ENCODE measurements at regions not wholly inside any gene's neighbourhood (a gene's known extent, or its start where the extent isn't known, plus 50 kb on each side); places are given as distances from the start of the nearest gene placed in this dataset.

DNA sequence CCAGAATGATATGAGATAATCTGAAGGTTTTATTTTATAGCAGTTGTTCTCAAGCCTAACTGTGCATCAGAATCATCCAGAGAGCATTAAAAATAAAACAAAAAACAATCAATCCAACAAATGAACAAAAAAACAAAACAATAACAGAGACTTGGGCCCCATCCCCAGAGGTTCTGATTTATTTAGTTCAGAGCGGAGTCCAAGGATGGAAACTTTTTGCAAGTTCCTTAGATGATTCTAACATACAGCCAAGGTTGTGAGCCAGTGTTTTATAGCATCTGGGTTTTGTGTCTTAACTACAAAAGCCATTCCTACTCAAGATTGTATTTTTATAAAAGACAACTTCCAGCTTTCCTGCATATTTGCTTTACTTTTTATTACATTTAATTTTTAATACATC is 59.4 kb upstream of the GRPR start:
- TF ChIP-seq, protein P1, sequence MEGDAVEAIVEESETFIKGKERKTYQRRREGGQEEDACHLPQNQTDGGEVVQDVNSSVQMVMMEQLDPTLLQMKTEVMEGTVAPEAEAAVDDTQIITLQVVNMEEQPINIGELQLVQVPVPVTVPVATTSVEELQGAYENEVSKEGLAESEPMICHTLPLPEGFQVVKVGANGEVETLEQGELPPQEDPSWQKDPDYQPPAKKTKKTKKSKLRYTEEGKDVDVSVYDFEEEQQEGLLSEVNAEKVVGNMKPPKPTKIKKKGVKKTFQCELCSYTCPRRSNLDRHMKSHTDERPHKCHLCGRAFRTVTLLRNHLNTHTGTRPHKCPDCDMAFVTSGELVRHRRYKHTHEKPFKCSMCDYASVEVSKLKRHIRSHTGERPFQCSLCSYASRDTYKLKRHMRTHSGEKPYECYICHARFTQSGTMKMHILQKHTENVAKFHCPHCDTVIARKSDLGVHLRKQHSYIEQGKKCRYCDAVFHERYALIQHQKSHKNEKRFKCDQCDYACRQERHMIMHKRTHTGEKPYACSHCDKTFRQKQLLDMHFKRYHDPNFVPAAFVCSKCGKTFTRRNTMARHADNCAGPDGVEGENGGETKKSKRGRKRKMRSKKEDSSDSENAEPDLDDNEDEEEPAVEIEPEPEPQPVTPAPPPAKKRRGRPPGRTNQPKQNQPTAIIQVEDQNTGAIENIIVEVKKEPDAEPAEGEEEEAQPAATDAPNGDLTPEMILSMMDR (IDR thresholded peaks at IDR 0.05; ENCODE audit: borderline replicate concordance, extremely low read depth, low read length, poor library complexity, severe bottlenecking), result no peak
- TF ChIP-seq EZH2 (IDR thresholded peaks at IDR 0.05; ENCODE audit: borderline replicate concordance, low read depth, low read length, severe bottlenecking), result no peak
